IgD-negative memory B cell (primary cell): ENCODE measurements at regions not wholly inside any gene's neighbourhood (a gene's known extent, or its start where the extent isn't known, plus 50 kb on each side); places are given as distances from the start of the nearest gene placed in this dataset.
A peak's percentile ranks its signal among the peaks of the same experiment; 100 is the strongest.

Source experiments
- H3K27ac Mint-ChIP-seq, 3 donors: one replicate each; pipeline ENCODE4 v1.8.0; 2020 to 2022; ENCODE audit warnings: mild to moderate bottlenecking in 3 of 3, mixed read lengths in 3 of 3, moderate library complexity in 1 of 3
- H3K27me3 Mint-ChIP-seq: one replicate; pipeline ENCODE4 v1.8.0; 2021; ENCODE audit warnings: mixed read lengths
- H3K36me3 Mint-ChIP-seq: one replicate; pipeline ENCODE4 v1.8.0; 2020; ENCODE audit warnings: mild to moderate bottlenecking, mixed read lengths
- H3K4me1 Mint-ChIP-seq, 3 donors: one replicate each; pipeline ENCODE4 v1.8.0; 2020 to 2022; ENCODE audit warnings: mixed read lengths in 3 of 3, mild to moderate bottlenecking in 1 of 3
- H3K4me3 Mint-ChIP-seq, 4 donors: one replicate each; pipeline ENCODE4 v1.8.0; 2020 to 2022; ENCODE audit warnings: mild to moderate bottlenecking in 4 of 4, mixed read lengths in 4 of 4, moderate library complexity in 3 of 4
- H3K9me3 Mint-ChIP-seq, 3 donors: one replicate each; pipeline ENCODE4 v1.8.0; 2020 to 2021; ENCODE audit warnings: mixed read lengths in 3 of 3, mild to moderate bottlenecking in 1 of 3

DNA sequence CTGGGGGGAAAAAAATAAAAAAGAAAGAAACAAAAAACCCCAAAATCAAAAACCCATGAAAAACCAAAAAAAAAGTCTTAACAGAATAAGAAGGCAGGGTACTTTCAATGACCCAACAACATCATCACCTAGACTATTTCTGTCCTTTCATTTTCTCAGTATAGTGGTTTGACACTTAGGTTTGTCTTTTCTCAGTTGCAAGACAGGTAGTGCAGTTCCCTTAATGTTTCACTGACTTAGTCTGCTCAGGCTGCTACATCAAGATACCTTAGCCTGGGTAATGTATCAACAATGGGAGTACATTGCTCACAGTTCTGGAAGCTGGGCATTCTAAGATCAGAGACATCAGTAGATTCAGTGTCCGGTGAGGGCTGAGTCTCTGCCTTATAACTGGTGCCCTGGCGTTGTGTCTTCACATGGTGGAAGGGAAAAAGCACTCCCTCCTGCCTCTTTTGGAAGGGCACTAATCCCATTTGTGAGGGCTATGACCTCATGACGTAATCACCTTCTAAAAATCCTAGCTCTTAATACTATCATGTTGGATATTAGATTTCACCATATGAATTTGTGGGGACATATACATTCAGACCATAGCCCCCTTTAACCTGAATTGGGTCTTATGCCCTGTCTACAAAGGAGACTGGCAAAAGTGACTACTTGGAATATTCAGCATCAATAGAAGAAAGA, 362.3 kb upstream of the RBFOX1 start:
- no peak overlapping the region for H3K27ac Mint-ChIP-seq
- H3K9me3 Mint-ChIP-seq, result peaks cover 7 to 19% (median 11%) of the 10 kb centered on the region in 3 donors
- H3K27me3 Mint-ChIP-seq, result no peaks in the 10 kb centered on the region
- H3K4me3 Mint-ChIP-seq, result no peak overlapping the region
- peaks cover 0 to 1% (median 0%) of the 10 kb centered on the region in 3 donors for H3K4me1 Mint-ChIP-seq
- H3K36me3 Mint-ChIP-seq, result peaks cover 2% of the 10 kb centered on the region

DNA sequence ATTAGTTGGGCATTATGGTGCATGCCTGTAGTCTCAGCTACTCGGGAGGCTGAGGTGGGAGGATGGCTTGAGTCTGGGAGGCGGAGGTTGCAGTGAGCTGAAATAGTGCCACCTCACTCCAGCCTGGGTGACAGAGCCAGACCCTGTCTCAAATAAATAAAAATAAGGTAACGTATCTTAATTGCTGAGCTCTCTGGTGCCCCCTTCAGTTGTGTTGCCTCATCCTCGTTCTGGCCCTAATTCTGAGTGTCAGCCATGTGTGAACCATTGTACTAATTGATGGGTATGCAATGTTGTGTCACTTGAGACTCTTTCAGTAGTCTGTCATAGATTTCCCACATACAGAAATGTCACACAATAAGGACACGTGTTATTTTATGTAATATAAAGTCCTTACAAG, 363.1 kb upstream of the RBFOX1 start:
- H3K36me3 Mint-ChIP-seq, result peaks cover 2% of the 10 kb centered on the region
- no peaks in the 10 kb centered on the region for H3K27me3 Mint-ChIP-seq
- H3K9me3 Mint-ChIP-seq, result peaks cover 7 to 19% (median 11%) of the 10 kb centered on the region in 3 donors

GRCh38 chr16:6967796-6968320, 364.8 kb upstream of the RBFOX1 start:
- no peaks in the 10 kb centered on the region for H3K27me3 Mint-ChIP-seq
- peaks cover 2% of the 10 kb centered on the region for H3K36me3 Mint-ChIP-seq
- H3K27ac Mint-ChIP-seq, result no peak overlapping the region
- no peaks in the 10 kb centered on the region for H3K4me1 Mint-ChIP-seq
- no peak overlapping the region for H3K4me3 Mint-ChIP-seq
- H3K9me3 Mint-ChIP-seq, result peaks cover 7 to 19% (median 13%) of the 10 kb centered on the region in 3 donors

More for the DNA sequence above, 363.1 kb upstream of the RBFOX1 start:
- peaks cover 0 to 1% (median 0%) of the 10 kb centered on the region in 3 donors for H3K4me1 Mint-ChIP-seq
- H3K4me3 Mint-ChIP-seq, result no peak overlapping the region
- H3K27ac Mint-ChIP-seq, result no peak overlapping the region

DNA sequence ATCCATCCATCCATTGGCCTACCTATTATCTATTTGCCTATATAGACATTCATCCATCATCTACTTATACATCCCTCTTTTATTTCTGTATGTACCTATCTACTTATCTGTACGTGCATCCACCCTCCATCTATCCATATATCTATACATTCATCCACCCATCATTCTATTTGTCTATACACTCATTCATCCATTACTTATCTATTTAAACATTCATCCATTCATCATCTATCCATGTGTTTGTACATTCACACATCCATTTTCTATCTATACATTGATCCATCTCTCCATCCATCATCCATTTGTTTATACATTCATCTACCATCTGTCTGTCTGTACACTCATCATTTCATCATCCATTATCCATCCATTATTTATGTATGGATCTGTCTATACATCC, 365.7 kb upstream of the RBFOX1 start:
- H3K4me3 Mint-ChIP-seq, result no peak overlapping the region
- no peaks in the 10 kb centered on the region for H3K4me1 Mint-ChIP-seq
- H3K27me3 Mint-ChIP-seq, result no peaks in the 10 kb centered on the region
- H3K27ac Mint-ChIP-seq, result no peak overlapping the region
- H3K36me3 Mint-ChIP-seq, result peaks cover 2% of the 10 kb centered on the region
- H3K9me3 Mint-ChIP-seq, result peaks cover 2 to 23% (median 13%) of the 10 kb centered on the region in 3 donors

GRCh38 chr16:6964679-6965078, 368.0 kb upstream of the RBFOX1 start:
- no peaks in the 10 kb centered on the region for H3K27me3 Mint-ChIP-seq
- peaks cover 2% of the 10 kb centered on the region for H3K36me3 Mint-ChIP-seq
- no peaks in the 10 kb centered on the region for H3K4me1 Mint-ChIP-seq
- no peak overlapping the region for H3K4me3 Mint-ChIP-seq
- H3K9me3 Mint-ChIP-seq, result peaks cover 0 to 14% (median 11%) of the 10 kb centered on the region in 3 donors
- H3K27ac Mint-ChIP-seq, result no peak overlapping the region

DNA sequence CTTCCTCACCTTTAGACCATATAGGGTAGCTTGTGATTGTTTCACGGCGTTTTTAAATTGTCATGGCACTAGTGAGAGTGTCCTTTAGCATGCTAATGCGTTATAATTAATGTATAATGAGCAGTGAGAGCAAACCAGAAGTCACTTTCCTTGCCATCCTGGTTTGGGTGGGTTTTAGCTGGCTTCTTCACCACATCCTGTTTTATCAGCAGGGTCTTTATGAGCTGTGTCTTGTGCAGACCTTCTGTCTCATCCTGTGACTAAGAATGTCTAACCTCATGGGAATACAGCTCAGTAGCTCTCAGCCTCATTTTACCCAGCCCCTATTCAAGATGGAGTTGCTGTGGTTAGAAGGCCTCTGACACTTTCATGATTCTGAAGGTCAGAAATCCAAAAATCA, 370.9 kb upstream of the RBFOX1 start:
- Mint-ChIP-seq H3K27ac (no peak overlapping the region), H3K4me1 (no peaks in the 10 kb centered on the region), H3K9me3 (peaks cover 5 to 19% (median 17%) of the 10 kb centered on the region in 3 donors), H3K27me3 (no peaks in the 10 kb centered on the region), H3K4me3 (no peak overlapping the region), H3K36me3 (peaks cover 2% of the 10 kb centered on the region)

DNA sequence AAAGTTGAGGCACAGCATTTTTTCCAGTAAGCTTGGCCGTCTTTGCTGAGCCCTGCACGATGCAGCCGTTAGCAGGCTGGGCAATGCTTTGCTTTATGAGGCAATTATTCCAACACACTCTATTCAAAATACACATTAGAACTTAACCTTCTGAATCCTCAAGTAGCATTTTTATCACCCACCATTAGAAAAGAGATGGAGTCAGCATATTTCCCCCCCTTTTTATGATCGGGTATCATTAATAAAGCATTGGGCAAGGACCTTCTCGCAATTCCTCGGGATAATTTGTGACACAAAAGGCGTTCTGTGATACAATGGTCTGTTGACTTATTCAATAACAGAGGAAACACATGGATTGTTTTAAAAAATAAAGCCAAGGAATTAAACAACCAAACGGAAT, 374.5 kb upstream of the RBFOX1 start:
- Mint-ChIP-seq H3K27ac (no peak overlapping the region), H3K4me1 (no peaks in the 10 kb centered on the region), H3K27me3 (no peaks in the 10 kb centered on the region), H3K4me3 (no peak overlapping the region), H3K36me3 (no peaks in the 10 kb centered on the region), H3K9me3 (peaks cover 5 to 14% (median 12%) of the 10 kb centered on the region in 3 donors)

GRCh38 chr16:6957681-6958080, 375.0 kb upstream of the RBFOX1 start:
- Mint-ChIP-seq H3K36me3 (no peaks in the 10 kb centered on the region), H3K27ac (no peak overlapping the region), H3K4me3 (peak overlapping the region in 1 of 4 donors; percentile 41)

GRCh38 chr16:6956511-6956910, 376.1 kb upstream of the RBFOX1 start:
- Mint-ChIP-seq H3K36me3 (no peaks in the 10 kb centered on the region), H3K4me3 (no peak overlapping the region), H3K27me3 (no peaks in the 10 kb centered on the region), H3K4me1 (no peaks in the 10 kb centered on the region), H3K27ac (no peak overlapping the region), H3K9me3 (peaks cover 7 to 14% (median 10%) of the 10 kb centered on the region in 3 donors)

More at GRCh38 chr16:6957681-6958080, 375.0 kb upstream of the RBFOX1 start:
- H3K27me3 Mint-ChIP-seq, result no peaks in the 10 kb centered on the region
- H3K9me3 Mint-ChIP-seq, result peaks cover 7 to 15% (median 14%) of the 10 kb centered on the region in 3 donors
- no peaks in the 10 kb centered on the region for H3K4me1 Mint-ChIP-seq

- Mint-ChIP-seq H3K4me3 (no peak overlapping the region), H3K4me1 (no peaks in the 10 kb centered on the region), H3K27me3 (no peaks in the 10 kb centered on the region), H3K27ac (no peak overlapping the region), H3K9me3 (peaks cover 7 to 15% (median 14%) of the 10 kb centered on the region in 3 donors), H3K36me3 (peaks cover 1% of the 10 kb centered on the region)
These were observed 377.3 kb upstream of the RBFOX1 start for GRCh38 chr16:6955303-6955702.

DNA sequence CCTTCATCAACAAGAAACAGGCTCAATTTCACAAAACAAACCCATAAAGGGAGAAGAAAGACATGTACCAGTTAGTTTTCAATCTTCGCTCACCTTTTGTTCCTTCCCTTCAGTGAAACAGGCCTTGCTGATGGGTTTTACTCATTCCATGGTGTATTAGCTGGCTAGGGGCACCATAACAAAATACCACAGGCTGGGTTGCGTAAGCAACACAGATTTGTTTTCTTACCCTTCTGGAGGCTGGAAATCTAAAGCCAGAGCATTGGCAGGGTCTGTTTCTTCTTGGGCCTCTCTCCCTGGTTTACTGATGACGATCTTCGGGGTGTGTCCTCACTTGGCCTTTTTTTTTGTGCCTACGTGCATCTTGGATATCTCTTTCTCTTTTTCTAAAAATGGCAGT, 383.4 kb upstream of the RBFOX1 start:
- H3K4me3 Mint-ChIP-seq, result no peak overlapping the region
- no peaks in the 10 kb centered on the region for H3K4me1 Mint-ChIP-seq
- H3K36me3 Mint-ChIP-seq, result peaks cover 1% of the 10 kb centered on the region
- H3K27me3 Mint-ChIP-seq, result no peaks in the 10 kb centered on the region
- peaks cover 3 to 8% (median 6%) of the 10 kb centered on the region in 3 donors for H3K9me3 Mint-ChIP-seq
- H3K27ac Mint-ChIP-seq, result no peak overlapping the region

DNA sequence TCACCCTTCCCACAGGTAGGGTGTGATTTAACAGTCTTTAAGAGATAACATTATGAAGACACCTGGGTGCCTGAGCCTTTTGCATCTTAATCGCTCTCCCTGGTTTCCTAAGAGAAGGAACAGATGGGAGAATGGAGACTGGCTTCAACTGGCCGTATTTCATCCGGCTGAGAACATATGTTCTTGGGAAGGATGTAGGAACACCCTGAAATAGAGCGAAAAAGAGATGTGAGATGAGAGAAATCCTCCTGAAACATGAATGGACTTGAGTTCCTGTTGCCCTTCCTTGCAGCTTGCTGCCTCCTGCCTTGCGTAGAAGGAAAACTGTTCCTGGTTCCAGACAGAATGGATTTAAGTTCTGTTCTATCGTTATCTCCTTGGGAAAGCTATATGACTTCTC, 385.4 kb upstream of the RBFOX1 start:
- no peak overlapping the region for H3K4me3 Mint-ChIP-seq

GRCh38 chr16:6946802-6947201, 385.8 kb upstream of the RBFOX1 start:
- Mint-ChIP-seq H3K27me3 (no peaks in the 10 kb centered on the region), H3K36me3 (peaks cover 1% of the 10 kb centered on the region), H3K9me3 (peaks cover 5 to 6% (median 5%) of the 10 kb centered on the region in 3 donors), H3K4me1 (no peaks in the 10 kb centered on the region), H3K4me3 (no peak overlapping the region), H3K27ac (no peak overlapping the region)

More for the DNA sequence above, 385.4 kb upstream of the RBFOX1 start:
- Mint-ChIP-seq H3K27ac (no peak overlapping the region), H3K4me1 (no peaks in the 10 kb centered on the region), H3K9me3 (peaks cover 4 to 5% (median 5%) of the 10 kb centered on the region in 3 donors), H3K27me3 (no peaks in the 10 kb centered on the region), H3K36me3 (peaks cover 1% of the 10 kb centered on the region)

- Mint-ChIP-seq H3K4me1 (no peaks in the 10 kb centered on the region), H3K4me3 (no peak overlapping the region), H3K27ac (no peak overlapping the region), H3K27me3 (no peaks in the 10 kb centered on the region), H3K36me3 (peaks cover 5% of the 10 kb centered on the region), H3K9me3 (peaks cover 5 to 6% (median 5%) of the 10 kb centered on the region in 3 donors)
These were observed 386.5 kb upstream of the RBFOX1 start for GRCh38 chr16:6946106-6946505.

DNA sequence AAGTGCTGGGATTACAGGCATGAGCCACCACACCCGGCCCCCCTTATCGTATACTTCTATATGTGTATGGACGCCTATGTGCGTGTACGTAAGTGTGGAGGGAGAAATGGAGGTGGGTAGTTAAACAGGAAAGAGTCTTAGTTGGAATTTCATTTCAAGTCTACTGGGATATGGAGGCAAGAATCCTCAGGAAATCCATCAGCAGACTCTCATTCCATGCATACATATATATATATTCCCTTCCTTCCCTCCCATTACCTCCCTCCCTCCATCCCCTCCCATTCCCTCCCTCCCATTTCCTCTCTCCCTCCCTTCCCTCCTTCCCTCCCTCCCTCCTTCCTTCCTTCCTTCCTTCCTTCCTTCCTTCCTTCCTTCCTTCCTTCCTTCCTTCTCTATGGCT, 391.7 kb upstream of the RBFOX1 start:
- Mint-ChIP-seq H3K27ac (no peak overlapping the region), H3K36me3 (peaks cover 5% of the 10 kb centered on the region), H3K4me1 (no peaks in the 10 kb centered on the region), H3K9me3 (peaks cover 4 to 15% (median 6%) of the 10 kb centered on the region in 3 donors), H3K4me3 (peak overlapping the region in 1 of 4 donors; percentile 32), H3K27me3 (no peaks in the 10 kb centered on the region)

GRCh38 chr16:6937641-6938040, 395.0 kb upstream of the RBFOX1 start:
- no peaks in the 10 kb centered on the region for H3K4me1 Mint-ChIP-seq
- H3K36me3 Mint-ChIP-seq, result peaks cover 5% of the 10 kb centered on the region
- H3K27ac Mint-ChIP-seq, result no peak overlapping the region
- H3K27me3 Mint-ChIP-seq, result no peaks in the 10 kb centered on the region
- peaks cover 3 to 18% (median 6%) of the 10 kb centered on the region in 3 donors for H3K9me3 Mint-ChIP-seq
- no peak overlapping the region for H3K4me3 Mint-ChIP-seq
